GM18517 (cell line): ENCODE measurements at regions not wholly inside any gene's neighbourhood (a gene's known extent, or its start where the extent isn't known, plus 50 kb on each side); places are given as distances from the start of the nearest gene placed in this dataset.
"Not testable (repeated sequence)": the region's sequence is repeated elsewhere in the genome, so short reads cannot be mapped to it uniquely, and the experiment has no call there.

Experiments used
- ATAC-seq: cut with Tn5 transposase; IDR thresholded peaks from one replicate; pipeline ENCODE4 v1.9.1; 2021; ENCODE audit warnings: mild to moderate bottlenecking, moderate library complexity; ENCODE audit not compliant: unreplicated experiment

GRCh38 chr2:7866825-7867224, 815.0 kb upstream of the ID2 start:
- ATAC-seq: no peak

- no peak for ATAC-seq
Measured at GRCh38 chr2:7867867-7868266, 814.0 kb upstream of the ID2 start.

DNA sequence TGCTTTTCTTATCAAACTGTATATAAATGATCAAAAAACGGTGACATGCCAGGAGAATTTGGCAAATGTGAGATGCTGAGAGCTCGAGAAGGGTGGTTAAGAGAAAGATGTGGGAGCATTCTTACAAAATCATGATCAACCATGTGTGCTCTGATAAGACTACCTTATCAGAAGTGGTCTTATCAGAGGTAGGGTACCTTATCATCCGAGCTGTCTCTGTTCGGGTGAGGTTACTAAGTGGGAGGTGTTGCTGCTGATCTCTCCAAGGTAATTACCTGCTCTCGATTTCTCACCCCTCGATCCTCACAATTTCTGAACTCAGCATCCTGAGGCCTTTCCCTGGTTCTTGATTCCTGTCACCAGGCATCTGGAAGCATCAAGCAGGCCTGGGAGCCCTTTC, 813.0 kb upstream of the ID2 start:
- ATAC-seq: no peak

- not testable (repeated sequence) for ATAC-seq
Measured at GRCh38 chr2:7876445-7876844, 805.4 kb upstream of the ID2 start.

DNA sequence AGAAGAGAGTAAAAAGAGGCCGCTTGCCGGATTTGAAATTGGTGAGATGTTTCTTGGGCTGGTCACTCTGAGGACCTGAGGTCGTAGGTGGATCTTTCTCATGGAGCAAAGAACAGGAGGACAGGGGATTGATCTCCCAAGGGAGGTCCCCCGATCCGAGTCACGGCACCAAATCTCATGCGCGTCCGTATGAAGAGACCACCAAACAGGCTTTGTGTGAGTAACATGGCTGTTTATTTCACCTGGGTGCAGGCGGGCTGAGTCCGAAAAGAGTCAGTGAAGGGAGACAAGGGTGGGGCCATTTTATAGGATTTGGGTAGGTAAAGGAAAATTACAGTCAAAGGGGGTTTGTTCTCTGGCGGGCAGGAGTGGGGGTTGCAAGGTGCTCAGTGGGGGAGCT, 803.6 kb upstream of the ID2 start:
- ATAC-seq: not testable (repeated sequence)

DNA sequence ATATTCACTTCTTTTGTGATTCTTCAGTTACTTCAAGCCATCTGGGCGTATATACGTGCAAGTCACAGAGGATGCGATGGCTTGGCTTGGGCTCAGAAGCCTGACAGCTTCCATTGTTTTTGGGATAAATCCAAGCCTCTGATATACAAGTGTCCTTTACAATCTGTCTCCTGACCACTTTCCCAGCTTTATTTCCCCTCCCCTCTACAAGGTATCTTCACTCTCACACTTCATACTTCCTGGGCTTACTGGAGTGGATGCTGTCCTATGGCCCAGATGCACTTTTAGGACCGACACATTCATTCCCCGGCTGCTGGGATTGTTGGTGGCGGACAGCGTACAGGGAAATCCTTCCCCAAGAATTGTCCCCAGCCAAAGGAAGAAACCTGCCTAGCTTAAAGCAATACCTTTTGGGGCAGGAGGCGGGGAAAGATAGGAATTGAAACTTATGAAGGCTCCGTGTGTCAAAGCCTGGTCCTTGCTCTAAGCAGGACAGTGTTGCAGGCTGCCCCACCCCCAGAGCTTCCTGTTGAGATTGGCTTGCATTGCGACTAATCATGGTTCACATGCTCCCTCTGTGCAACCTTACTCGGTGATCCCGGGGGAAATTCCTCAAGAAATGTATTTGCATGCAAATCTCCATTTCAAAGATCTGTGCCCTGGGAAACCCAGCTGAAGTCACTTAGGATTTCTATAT, 802.9 kb upstream of the ID2 start:
- no peak for ATAC-seq

- ATAC-seq: no peak
Measured at GRCh38 chr2:7879483-7879835, 802.4 kb upstream of the ID2 start.

DNA sequence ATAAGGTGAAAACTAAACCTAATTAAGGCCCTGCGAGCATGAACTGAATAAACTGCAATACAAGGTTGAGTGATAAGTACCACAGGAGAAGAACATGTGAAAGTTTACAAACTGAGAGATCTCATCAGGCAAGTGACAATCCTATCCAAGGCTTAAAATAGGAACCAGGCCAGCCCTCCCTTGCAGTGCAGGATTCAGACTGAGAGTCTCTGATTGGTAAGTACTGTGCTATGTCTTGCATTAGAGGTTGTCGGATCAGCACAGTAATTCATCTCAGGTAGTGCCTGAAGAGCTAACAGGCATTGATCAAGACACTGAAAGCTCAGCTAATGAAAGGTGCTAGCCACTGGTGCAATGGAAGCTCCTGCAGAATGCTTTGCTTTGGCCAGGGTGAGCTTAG, 801.7 kb upstream of the ID2 start:
- no peak for ATAC-seq

DNA sequence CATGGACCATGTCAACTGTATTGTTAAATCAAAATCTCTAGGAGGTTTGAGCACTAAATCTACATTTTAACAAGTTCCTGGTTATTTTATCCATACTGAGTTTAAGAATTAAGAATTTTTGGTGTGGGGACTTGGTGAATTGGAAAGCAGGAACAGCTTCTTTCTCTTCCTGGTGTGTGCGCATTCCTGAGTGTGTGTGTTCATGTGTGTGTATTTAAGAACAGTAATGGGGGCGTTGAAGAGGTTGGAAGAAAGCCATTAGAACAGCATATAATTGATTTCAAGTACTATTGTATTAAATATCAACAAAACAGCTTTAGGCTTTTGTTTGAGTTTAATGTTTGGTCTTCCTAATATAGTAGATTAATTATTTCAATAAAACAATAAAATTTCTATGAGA, 801.3 kb upstream of the ID2 start:
- no peak for ATAC-seq

- no peak for ATAC-seq
Measured at GRCh38 chr2:7881063-7881462, 800.8 kb upstream of the ID2 start.

GRCh38 chr2:7881466-7881865, 800.4 kb upstream of the ID2 start:
- ATAC-seq: no peak

DNA sequence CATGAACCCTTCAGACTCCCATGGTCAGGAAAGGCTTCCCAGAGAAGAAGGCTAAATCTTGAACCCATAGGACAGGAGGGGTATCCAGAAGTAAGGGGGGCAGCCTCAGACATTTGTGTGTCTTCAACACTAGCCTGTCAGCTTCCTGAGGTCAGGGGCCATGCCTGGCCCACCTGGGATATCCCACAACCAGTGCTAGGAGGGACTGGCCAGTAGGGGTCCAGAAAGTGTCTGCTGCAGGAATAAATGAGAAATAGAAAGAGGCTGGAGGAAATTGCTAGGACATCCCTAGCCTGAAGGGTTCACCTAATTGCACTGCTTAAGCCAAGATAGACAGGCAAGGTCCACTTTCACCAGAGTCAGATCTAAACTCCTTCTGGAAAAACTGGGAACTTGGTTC, 799.6 kb upstream of the ID2 start:
- ATAC-seq: no peak

GRCh38 chr2:7884338-7884737, 797.5 kb upstream of the ID2 start:
- ATAC-seq: no peak

- no peak for ATAC-seq
Measured at GRCh38 chr2:7886666-7887065, 795.2 kb upstream of the ID2 start.

DNA sequence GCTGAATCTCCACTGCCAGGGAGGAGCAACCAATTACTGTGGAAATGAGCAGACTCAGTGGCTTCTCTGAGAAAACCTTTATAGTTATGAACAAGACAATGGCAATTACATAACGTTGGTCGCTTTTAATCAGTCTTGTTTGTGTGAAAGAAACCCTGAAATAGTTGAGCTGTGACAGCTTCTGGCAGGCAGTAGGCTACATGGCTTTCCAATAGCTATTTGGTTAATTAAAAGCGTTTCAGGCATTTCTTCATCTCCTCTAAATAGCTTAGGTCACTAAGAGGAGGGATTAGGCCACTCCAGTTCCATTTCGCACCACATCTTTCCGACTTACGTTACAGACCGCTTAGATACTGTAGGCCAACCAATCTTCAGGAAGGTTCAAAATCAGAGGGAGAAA, 794.4 kb upstream of the ID2 start:
- no peak for ATAC-seq

DNA sequence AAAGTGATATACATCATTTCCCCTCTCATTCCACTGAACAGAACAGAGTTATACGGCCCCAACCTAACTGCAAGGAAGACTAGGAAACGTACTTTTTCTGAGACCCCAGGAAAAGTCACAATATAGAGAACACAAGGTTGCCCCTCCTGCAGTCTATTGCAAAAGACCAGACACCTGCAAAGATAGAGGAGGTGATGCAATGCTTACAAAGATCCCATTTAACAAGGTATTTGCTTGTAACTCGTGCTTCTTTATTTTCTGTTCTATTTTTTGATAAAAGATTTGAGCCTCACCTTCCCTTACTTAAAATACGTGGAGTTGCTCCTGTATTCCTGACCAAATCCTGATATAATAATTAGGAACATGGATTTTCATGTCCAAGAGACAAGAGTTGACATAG, 793.0 kb upstream of the ID2 start:
- no peak for ATAC-seq

GRCh38 chr2:7891312-7891711, 790.5 kb upstream of the ID2 start:
- no peak for ATAC-seq

- ATAC-seq: no peak
Measured at GRCh38 chr2:7895289-7895688, 786.6 kb upstream of the ID2 start.

DNA sequence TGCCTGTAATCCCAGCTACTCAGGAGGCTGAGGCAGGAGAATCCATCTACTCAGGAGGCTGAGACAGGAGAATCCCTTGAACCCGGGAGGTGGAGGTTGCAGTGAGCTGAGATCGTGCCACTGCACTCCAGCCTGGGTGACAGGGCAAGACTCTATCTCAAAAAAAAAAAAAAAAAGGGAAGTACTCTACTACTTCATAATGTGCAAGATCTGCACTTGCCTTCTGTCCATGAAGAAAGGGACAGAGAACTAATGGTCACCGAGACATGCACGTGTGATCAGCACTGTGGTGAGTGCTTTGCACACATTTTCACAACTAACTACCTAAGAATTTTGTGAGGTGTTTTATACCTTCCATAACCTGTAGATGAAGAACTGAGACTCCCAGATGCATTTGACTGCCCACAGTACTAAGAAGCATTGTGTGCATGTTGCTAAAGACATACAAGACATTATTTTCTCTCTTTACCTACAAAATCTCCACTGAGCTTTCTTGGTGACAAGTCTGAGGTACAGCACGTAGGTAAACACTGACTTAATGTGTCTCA, 784.8 kb upstream of the ID2 start:
- ATAC-seq: no peak

- ATAC-seq: no peak
Measured at GRCh38 chr2:7899241-7899640, 782.6 kb upstream of the ID2 start.

- ATAC-seq: no peak
Measured at GRCh38 chr2:7899923-7900322, 781.9 kb upstream of the ID2 start.

DNA sequence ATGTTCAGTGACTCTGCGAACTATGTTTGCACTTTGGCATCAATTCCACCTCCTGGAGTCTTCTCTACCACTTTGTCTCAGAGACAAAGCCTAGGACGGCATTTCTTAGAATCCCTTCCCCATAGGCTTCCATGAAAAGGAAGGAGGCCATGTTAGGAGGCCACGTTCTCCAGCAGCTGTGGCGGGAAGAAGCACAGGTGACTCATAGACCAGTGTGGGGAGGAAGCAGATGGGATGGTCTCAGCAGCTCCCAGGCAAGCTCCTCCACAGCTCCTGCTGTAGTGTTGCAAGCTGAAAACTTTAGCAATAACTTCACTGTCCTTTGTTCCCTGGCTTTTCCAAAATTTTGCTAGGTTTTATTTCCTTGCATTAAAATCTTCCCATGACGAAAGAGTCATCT, 781.3 kb upstream of the ID2 start:
- no peak for ATAC-seq

DNA sequence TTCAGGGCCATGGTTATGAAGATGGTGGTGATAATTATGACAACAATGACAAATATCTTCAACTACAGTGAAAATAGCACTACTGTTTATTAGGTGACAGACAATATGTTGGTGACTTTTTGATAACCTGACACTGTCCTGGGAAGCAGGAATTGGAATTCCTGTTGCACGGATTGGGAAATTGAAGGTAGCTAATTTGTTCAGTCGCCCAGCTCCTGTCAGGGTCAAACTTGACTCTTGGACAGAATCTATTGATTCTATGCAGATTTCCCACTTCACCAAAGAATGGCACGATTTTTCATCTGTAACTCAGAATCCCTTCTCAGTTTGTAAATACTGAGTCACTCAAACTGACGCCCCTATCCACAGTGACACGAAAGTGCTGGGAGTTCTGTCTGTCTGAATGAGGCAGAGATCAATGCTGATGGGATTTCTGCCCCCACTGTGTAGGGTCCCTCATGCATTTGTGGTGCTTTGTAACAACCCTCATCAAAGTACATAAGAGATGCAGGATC, 779.5 kb upstream of the ID2 start:
- no peak for ATAC-seq
